HEK293 (cell line): ENCODE measurements at regions not wholly inside any gene's neighbourhood (a gene's known extent, or its start where the extent isn't known, plus 50 kb on each side); places are given as distances from the start of the nearest gene placed in this dataset.
A peak's percentile ranks its signal among the peaks of the same experiment; 100 is the strongest.

Experiments
- CTCF ChIA-PET: fragments of 350-600 bp; formaldehyde crosslinking; extraction: SDS; loops from one replicate; lab custom pipeline; 2021; ENCODE audit warnings: antibody characterized with exemption; lab: Yijun Ruan, JAX
- POLR2A ChIA-PET: fragments of 300-600 bp; formaldehyde crosslinking; extraction: SDS; loops from one replicate; lab custom pipeline; 2020; ENCODE audit warnings: antibody characterized with exemption, inconsistent platforms; lab: Yijun Ruan, JAX
- H3K27ac ChIP-seq: fragments of 200-500 bp; sonication (Bioruptor generic); 2 replicates; pipeline ENCODE4 v1.5.1; 2014; ENCODE audit warnings: low read depth, low read length, control low read depth, inconsistent platforms; ENCODE audit errors: extremely low read depth
- H3K36me3 ChIP-seq, 2 experiments: fragments of 200-500 bp in 1 of 2; sonication (Bioruptor generic) in 1 of 2; 1 replicate in 1 of 2; 2 replicates in 1 of 2; pipeline ENCODE4 v1.5.1; 2014 to 2017; ENCODE audit warnings: inconsistent platforms in 2 of 2, low read length in 2 of 2; ENCODE audit not compliant: control insufficient read depth in 2 of 2, insufficient read depth in 1 of 2
- H3K4me1 ChIP-seq: fragments of 200-500 bp; sonication (Bioruptor generic); 2 replicates; pipeline ENCODE4 v1.5.1; 2014; ENCODE audit warnings: mild to moderate bottlenecking, low read length, inconsistent platforms; ENCODE audit not compliant: control insufficient read depth, insufficient read depth
- H3K4me3 ChIP-seq: 2 replicates; pipeline ENCODE4 v1.5.1; 2011; ENCODE audit warnings: low read depth, mild to moderate bottlenecking, control low read depth, low read length, moderate library complexity
- H3K9me3 ChIP-seq: fragments of 200-500 bp; sonication (Bioruptor generic); 2 replicates; pipeline ENCODE4 v1.5.1; 2014; ENCODE audit warnings: low read depth, low read length, inconsistent platforms; ENCODE audit not compliant: control insufficient read depth, insufficient read depth
- AEBP2 ChIP-seq: fragments of 450-650 bp; formaldehyde crosslinking; IDR thresholded peaks from 2 replicates; pipeline ENCODE4 v1.5.1; 2016; ENCODE audit warnings: missing biosample characterization, missing genetic modification characterization, borderline replicate concordance
- EGR2 ChIP-seq: fragments of 450-650 bp; formaldehyde crosslinking; IDR thresholded peaks from 2 replicates; pipeline ENCODE4 v1.5.1; 2016; ENCODE audit warnings: low read depth, missing biosample characterization, missing genetic modification characterization
- HIC1 ChIP-seq: fragments of 450-650 bp; formaldehyde crosslinking; IDR thresholded peaks from 2 replicates; pipeline ENCODE4 v1.5.1; 2016; ENCODE audit warnings: missing biosample characterization, missing genetic modification characterization
- MYNN ChIP-seq: fragments of 450-650 bp; formaldehyde crosslinking; IDR thresholded peaks from 2 replicates; pipeline ENCODE4 v1.5.1; 2016; ENCODE audit warnings: missing biosample characterization, missing genetic modification characterization, borderline replicate concordance
- SCRT1 ChIP-seq: fragments of 450-650 bp; formaldehyde crosslinking; IDR thresholded peaks from 2 replicates; pipeline ENCODE4 v1.5.1; 2016; ENCODE audit warnings: missing biosample characterization, missing genetic modification characterization, borderline replicate concordance
- SCRT2 ChIP-seq: fragments of 450-650 bp; formaldehyde crosslinking; IDR thresholded peaks from 2 replicates; pipeline ENCODE4 v1.5.1; 2016; ENCODE audit warnings: missing biosample characterization, missing genetic modification characterization
- SETDB1 ChIP-seq: IDR thresholded peaks from one replicate; pipeline ENCODE4 v1.6.1; 2017; ENCODE audit warnings: mild to moderate bottlenecking, low read length, moderate library complexity, mixed read lengths; ENCODE audit not compliant: insufficient read length
- ZBTB10 ChIP-seq: fragments of 450-650 bp; formaldehyde crosslinking; IDR thresholded peaks from 2 replicates; pipeline ENCODE4 v1.5.1; 2016; ENCODE audit warnings: missing biosample characterization, missing genetic modification characterization
- ZIC2 ChIP-seq: fragments of 450-650 bp; formaldehyde crosslinking; IDR thresholded peaks from 2 replicates; pipeline ENCODE4 v1.5.1; 2016; ENCODE audit warnings: missing biosample characterization, missing genetic modification characterization
- ZNF112 ChIP-seq: fragments of 450-650 bp; formaldehyde crosslinking; IDR thresholded peaks from 2 replicates; pipeline ENCODE4 v1.5.0; 2017; ENCODE audit warnings: missing biosample characterization, missing genetic modification characterization
- ZNF214 ChIP-seq: fragments of 450-650 bp; formaldehyde crosslinking; IDR thresholded peaks from 2 replicates; pipeline ENCODE4 v1.5.1; 2017; ENCODE audit warnings: missing biosample characterization, mild to moderate bottlenecking, missing genetic modification characterization, borderline replicate concordance
- ZNF394 ChIP-seq: fragments of 450-650 bp; formaldehyde crosslinking; IDR thresholded peaks from 2 replicates; pipeline ENCODE4 v1.5.1; 2016; ENCODE audit warnings: missing biosample characterization, missing genetic modification characterization, mild to moderate bottlenecking, moderate library complexity, borderline replicate concordance
- ZNF558 ChIP-seq: fragments of 450-650 bp; formaldehyde crosslinking; IDR thresholded peaks from 2 replicates; pipeline ENCODE4 v1.5.1; 2016; ENCODE audit warnings: missing biosample characterization, missing genetic modification characterization
- ZNF639 ChIP-seq: fragments of 450-650 bp; formaldehyde crosslinking; IDR thresholded peaks from 2 replicates; pipeline ENCODE4 v1.5.1; 2016; ENCODE audit warnings: missing biosample characterization, missing genetic modification characterization
- ZNF645 ChIP-seq: fragments of 450-650 bp; formaldehyde crosslinking; IDR thresholded peaks from 2 replicates; pipeline ENCODE4; 2016; ENCODE audit warnings: missing biosample characterization, missing genetic modification characterization
- ZNF776 ChIP-seq: fragments of 450-650 bp; formaldehyde crosslinking; IDR thresholded peaks from 2 replicates; pipeline ENCODE4 v1.5.0; 2017; ENCODE audit warnings: missing biosample characterization, missing genetic modification characterization, borderline replicate concordance
- ZNF837 ChIP-seq: fragments of 450-650 bp; formaldehyde crosslinking; IDR thresholded peaks from 2 replicates; pipeline ENCODE4 v1.5.1; 2016; ENCODE audit warnings: missing biosample characterization, missing genetic modification characterization
- ZSCAN18 ChIP-seq: fragments of 450-650 bp; formaldehyde crosslinking; IDR thresholded peaks from 2 replicates; pipeline ENCODE4 v1.5.1; 2016; ENCODE audit warnings: missing biosample characterization, missing genetic modification characterization

GRCh38 chr5:110851357-110851756, 112.5 kb downstream of the SLC25A46 start:
- Histone ChIP-seq H3K36me3 (no peaks in the 10 kb centered on the region), H3K27ac (no peak overlapping the region), H3K4me3 (no peak overlapping the region), H3K9me3 (no peaks in the 10 kb centered on the region), H3K4me1 (no peaks in the 10 kb centered on the region)
- ChIA-PET POLR2A (no interaction called here), CTCF (no interaction called here)
- TF ChIP-seq MYNN (tag by site-specific recombination) (no peak), HIC1 (tag by site-specific recombination) (0 out of 2 replicates have a peak, but pooled peaks have one; percentile 25)

- POLR2A ChIA-PET, result interaction anchor here (0.6 kb wide), 1 partner anchor 115 kb away, joined by 3 read pairs; no protein-coding TSS in a partner anchor
- H3K4me3 ChIP-seq, result no peak overlapping the region
- no peak overlapping the region for H3K27ac ChIP-seq
- H3K9me3 ChIP-seq, result no peaks in the 10 kb centered on the region
- H3K4me1 ChIP-seq, result no peaks in the 10 kb centered on the region
- CTCF ChIA-PET, result no interaction called here
- no peaks in the 10 kb centered on the region for H3K36me3 ChIP-seq
- TF ChIP-seq ZNF639, result no peak
- no peak for TF ChIP-seq ZNF214 (tag by site-specific recombination)
- no peak for TF ChIP-seq ZSCAN18 (tag by site-specific recombination)
- TF ChIP-seq SETDB1, result no peak
- TF ChIP-seq ZNF645 (tag by site-specific recombination), result no peak
- no peak for TF ChIP-seq SCRT2 (tag by site-specific recombination)
- TF ChIP-seq ZNF558 (tag by site-specific recombination), result no peak
Measured at GRCh38 chr5:110852053-110852452, 113.2 kb downstream of the SLC25A46 start.

- no peak overlapping the region for H3K4me3 ChIP-seq
- no peak overlapping the region for H3K27ac ChIP-seq
- no peaks in the 10 kb centered on the region for H3K4me1 ChIP-seq
- ChIA-PET CTCF (no interaction called here), POLR2A (interaction anchor here (0.6 kb wide), 1 partner anchor 116 kb away, joined by 3 read pairs; no protein-coding TSS in a partner anchor)
- H3K9me3 ChIP-seq, result no peaks in the 10 kb centered on the region
- H3K36me3 ChIP-seq, result no peaks in the 10 kb centered on the region
- no peak for TF ChIP-seq ZIC2 (tag by site-specific recombination)
- TF ChIP-seq EGR2 (tag by site-specific recombination), result no peak
- TF ChIP-seq ZBTB10 (tag by site-specific recombination), result no peak
- no peak for TF ChIP-seq SCRT1 (tag by site-specific recombination)
- TF ChIP-seq MYNN (tag by site-specific recombination), result no peak
- no peak for TF ChIP-seq ZNF776 (tag by site-specific recombination)
- TF ChIP-seq ZNF112 (tag by site-specific recombination), result no peak
- no peak for TF ChIP-seq AEBP2 (tag by site-specific recombination)
- no peak for TF ChIP-seq SETDB1
- no peak for TF ChIP-seq ZNF394 (tag by site-specific recombination)
- TF ChIP-seq ZNF837 (tag by site-specific recombination), result no peak
Measured at GRCh38 chr5:110852541-110852940, 113.7 kb downstream of the SLC25A46 start.
